H1 (cell line): ENCODE measurements at regions not wholly inside any gene's neighbourhood (a gene's known extent, or its start where the extent isn't known, plus 50 kb on each side); places are given as distances from the start of the nearest gene placed in this dataset.
A peak's percentile ranks its signal among the peaks of the same experiment; 100 is the strongest.

ENCODE experiments used
- CTCF ChIA-PET: fragments of 300-600 bp; sonication (Branson Sonifier 250); formaldehyde crosslinking; loops from one replicate; lab custom pipeline; 2021; ENCODE audit not compliant: partially characterized antibody; lab: Charles Lee
- POLR2A ChIA-PET: fragments of 300-600 bp; sonication (Branson Sonifier 250); formaldehyde crosslinking; loops from one replicate; lab custom pipeline; 2021; ENCODE audit warnings: inconsistent platforms; ENCODE audit not compliant: partially characterized antibody; lab: Charles Lee
- DNase-seq, 2 experiments: peaks; one replicate each; pipeline versions ENCODE4 v3.0.0 to v3.0.0-alpha.2; 2010 to 2022; ENCODE audit warnings: low spot score in 2 of 2, low read depth in 1 of 2, mixed read lengths in 1 of 2
- FAIRE-seq: peaks from 2 replicates; lab custom pipeline; 2011; peaks lifted over from hg19 to GRCh38; lab: Jason Lieb, UNC
- H2AFZ ChIP-seq: 2 replicates; pipeline ENCODE4 v1.8.1; 2012; ENCODE audit warnings: low read length, inconsistent platforms
- H2AK5ac ChIP-seq: 2 replicates; pipeline ENCODE4 v1.6.1; 2013; ENCODE audit warnings: low read depth, low read length
- H2BK120ac ChIP-seq: replicated peaks from 2 replicates; pipeline ENCODE3; 2013; ENCODE audit warnings: low read depth, low read length, inconsistent platforms
- H2BK12ac ChIP-seq: 2 replicates; pipeline ENCODE4 v1.6.1; 2013; ENCODE audit warnings: low read depth, low read length
- H2BK15ac ChIP-seq: 2 replicates; pipeline ENCODE4 v1.6.1; 2013; ENCODE audit warnings: low read length
- H2BK20ac ChIP-seq: 2 replicates; pipeline ENCODE4 v1.6.1; 2013; ENCODE audit warnings: low read length
- H2BK5ac ChIP-seq: 2 replicates; pipeline ENCODE4 v1.6.1; 2013; ENCODE audit warnings: low read depth, low read length
- H3K14ac ChIP-seq: 2 replicates; pipeline ENCODE4 v1.6.1; 2013; ENCODE audit warnings: inconsistent platforms; ENCODE audit not compliant: insufficient read length
- H3K18ac ChIP-seq: 2 replicates; pipeline ENCODE4 v1.6.1; 2013; ENCODE audit warnings: low read length; ENCODE audit errors: extremely low read depth
- H3K23ac ChIP-seq: 2 replicates; pipeline ENCODE4 v1.6.1; 2013; ENCODE audit warnings: inconsistent platforms; ENCODE audit not compliant: insufficient read length
- H3K23me2 ChIP-seq: 2 replicates; pipeline ENCODE4 v1.6.1; 2013; ENCODE audit warnings: low read depth, low read length
- H3K27ac ChIP-seq: 2 replicates; pipeline ENCODE4 v1.6.1; 2011; ENCODE audit warnings: low read depth, low read length, inconsistent platforms
- H3K27me3 ChIP-seq, 4 experiments: replicated peaks in 1 of 4; 1 replicate in 1 of 4; 2 replicates in 3 of 4; pipeline versions ENCODE4 v1.6.1 to v1.8.1; 2011 to 2013; ENCODE audit warnings: low read length in 3 of 4, mild to moderate bottlenecking in 3 of 4, inconsistent platforms in 2 of 4, mixed read lengths in 2 of 4, moderate library complexity in 1 of 4; ENCODE audit not compliant: control insufficient read depth in 3 of 4, insufficient read depth in 3 of 4; ENCODE audit errors: extremely low read depth in 1 of 4
- H3K36me3 ChIP-seq, 4 experiments: 2 replicates each; pipeline versions ENCODE4 v1.6.1 to v1.8.1; 2011 to 2013; ENCODE audit warnings: mild to moderate bottlenecking in 4 of 4, low read length in 3 of 4, moderate library complexity in 2 of 4, control low read depth in 1 of 4, inconsistent platforms in 1 of 4; ENCODE audit not compliant: insufficient read depth in 4 of 4, control insufficient read depth in 2 of 4
- H3K4ac ChIP-seq: replicated peaks from 2 replicates; pipeline ENCODE3; 2013; ENCODE audit warnings: low read length, low read depth, mixed read lengths, inconsistent platforms; ENCODE audit not compliant: insufficient read length
- H3K4me1 ChIP-seq, 4 experiments: replicated peaks in 1 of 4; 1 replicate in 1 of 4; 2 replicates in 3 of 4; pipeline versions ENCODE4 v1.6.1 to v1.8.1; 2011 to 2013; ENCODE audit warnings: low read length in 3 of 4, inconsistent platforms in 2 of 4, mixed read lengths in 1 of 4; ENCODE audit not compliant: insufficient read depth in 4 of 4, control insufficient read depth in 3 of 4
- H3K4me2 ChIP-seq, 2 experiments: 2 replicates each; pipeline versions ENCODE4 v1.6.1 to v1.8.1; 2011 to 2013; ENCODE audit warnings: low read depth in 2 of 2, low read length in 2 of 2, control low read depth in 1 of 2, inconsistent platforms in 1 of 2, mild to moderate bottlenecking in 1 of 2; ENCODE audit not compliant: insufficient read depth in 1 of 2
- H3K4me3 ChIP-seq, 4 experiments: fragments of 200-600, 300-600 bp in 1 of 4; sonication (generic), shearing (Covaris generic), sonication (Bioruptor Twin) in 1 of 4; 2 replicates each; pipeline versions ENCODE4 v1.5.1 to v1.8.1; 2011 to 2016; ENCODE audit warnings: low read length in 4 of 4, low read depth in 3 of 4, control low read depth in 2 of 4, inconsistent platforms in 2 of 4, mild to moderate bottlenecking in 2 of 4, mixed read lengths in 1 of 4, moderate library complexity in 1 of 4; ENCODE audit not compliant: insufficient read depth in 2 of 4; ENCODE audit errors: extremely low read depth in 1 of 4
- H3K56ac ChIP-seq: replicated peaks from 2 replicates; pipeline ENCODE3; 2013; ENCODE audit warnings: low read depth, mild to moderate bottlenecking, mixed read lengths, low read length, inconsistent platforms; ENCODE audit not compliant: insufficient read length
- H3K79me1 ChIP-seq: 2 replicates; pipeline ENCODE4 v1.6.1; 2013; ENCODE audit warnings: low read depth, low read length, control low read depth
- H3K79me2 ChIP-seq, 2 experiments: 2 replicates each; pipeline versions ENCODE4 v1.6.1 to v1.8.1; 2012 to 2013; ENCODE audit warnings: low read length in 2 of 2, mild to moderate bottlenecking in 2 of 2, inconsistent platforms in 1 of 2; ENCODE audit not compliant: insufficient read depth in 2 of 2, control insufficient read depth in 1 of 2
- H3K9ac ChIP-seq, 4 experiments: replicated peaks in 1 of 4; 1 replicate in 1 of 4; 2 replicates in 3 of 4; pipeline versions ENCODE4 v1.6.1 to v1.8.1; 2011 to 2013; ENCODE audit warnings: low read depth in 3 of 4, low read length in 3 of 4, control low read depth in 2 of 4, mild to moderate bottlenecking in 2 of 4, moderate library complexity in 2 of 4, inconsistent platforms in 1 of 4; ENCODE audit errors: extremely low read depth in 1 of 4
- H3K9me3 ChIP-seq, 2 experiments: 2 replicates each; pipeline versions ENCODE4 v1.6.1 to v1.8.1; 2012 to 2013; ENCODE audit warnings: mild to moderate bottlenecking in 2 of 2, moderate library complexity in 2 of 2, control low read depth in 1 of 2, inconsistent platforms in 1 of 2, low read depth in 1 of 2, low read length in 1 of 2, mixed read lengths in 1 of 2; ENCODE audit not compliant: insufficient read depth in 2 of 2
- H4K20me1 ChIP-seq, 2 experiments: replicated peaks in 1 of 2; 2 replicates each; pipeline versions ENCODE3 to v1.8.1; 2011 to 2013; ENCODE audit warnings: inconsistent platforms in 2 of 2, low read length in 2 of 2, mild to moderate bottlenecking in 1 of 2; ENCODE audit not compliant: insufficient read depth in 2 of 2, control insufficient read depth in 1 of 2
- H4K5ac ChIP-seq: 2 replicates; pipeline ENCODE4 v1.6.1; 2013; ENCODE audit warnings: low read length, low read depth, mixed read lengths, inconsistent platforms; ENCODE audit not compliant: insufficient read length
- H4K8ac ChIP-seq: 2 replicates; pipeline ENCODE4 v1.8.0; 2013; ENCODE audit warnings: mild to moderate bottlenecking, moderate library complexity, low read length, inconsistent platforms; ENCODE audit not compliant: insufficient read depth; ENCODE audit errors: extremely low read depth
- H4K91ac ChIP-seq: replicated peaks from 2 replicates; pipeline ENCODE3; 2013; ENCODE audit warnings: low read length, mixed read lengths, inconsistent platforms; ENCODE audit not compliant: insufficient read length
- JUND ChIP-seq: IDR thresholded peaks from 2 replicates; pipeline ENCODE4 v1.6.1; 2011; ENCODE audit warnings: mild to moderate bottlenecking, improper control_type of control experiment, low read length
- SP1 ChIP-seq: IDR thresholded peaks from 2 replicates; pipeline ENCODE4 v1.6.1; 2011; ENCODE audit warnings: low read depth, low read length
- WGBS, 2 experiments: shearing (Covaris generic) in 1 of 2; methylation state at CpG; one replicate each; pipeline versions ENCODE4 v1.1.6 to v1.1.7; 2013 to 2015; ENCODE audit warnings: low lambda C conversion rate in 2 of 2, mixed read lengths in 2 of 2, inconsistent platforms in 1 of 2, low coverage in 1 of 2, missing lambda C conversion rate in 1 of 2; ENCODE audit not compliant: insufficient replicate concordance in 2 of 2, insufficient coverage in 1 of 2, insufficient read length in 1 of 2; ENCODE audit errors: extremely low coverage in 1 of 2, missing lambda C conversion rate in 1 of 2; 5-methylcytosine and 5-hydroxymethylcytosine counted together

- Histone ChIP-seq H3K4ac (no peak overlapping the region), H3K4me1 (peaks cover 0 to 5% (median 0%) of the 10 kb centered on the region in 4 experiments; a peak in 2 of 7 replicates), H2AK5ac (peak overlapping the region; percentile 76; the same call in 1 of the 2 replicates), H3K56ac (no peak overlapping the region), H3K18ac (no peak overlapping the region), H2AFZ (no peak overlapping the region; the same call in 1 of the 2 replicates), H3K14ac (no peak overlapping the region), H4K91ac (no peak overlapping the region), H3K79me2 (no peaks in the 10 kb centered on the region), H2BK12ac (no peak overlapping the region), H3K9ac (no peak overlapping the region), H2BK20ac (no peak overlapping the region), H3K23me2 (no peaks in the 10 kb centered on the region), H2BK15ac (no peak overlapping the region), H2BK120ac (no peak overlapping the region), H3K36me3 (no peaks in the 10 kb centered on the region), H3K4me3 (no peak overlapping the region), H2BK5ac (no peak overlapping the region), H4K20me1 (no peaks in the 10 kb centered on the region), H3K27me3 (no peaks in the 10 kb centered on the region; a peak in 1 of 7 replicates), H3K79me1 (no peaks in the 10 kb centered on the region), H3K27ac (no peak overlapping the region), H4K8ac (no peak overlapping the region), H4K5ac (no peak overlapping the region), H3K23ac (no peak overlapping the region), H3K4me2 (no peak overlapping the region), H3K9me3 (no peaks in the 10 kb centered on the region)
- no peak for TF ChIP-seq JUND
- TF ChIP-seq SP1 = no peak
- ChIA-PET CTCF (interaction anchor here (0.6 to 1.6 kb wide), 2 partner anchors 14 to 61 kb away, joined by 3 to 8 read pairs; no protein-coding TSS in a partner anchor), POLR2A (no interaction called here)
- DNase-seq = no peak
- 89% methylated on average over 5 of the region's 5 CpGs; no CpG with 5 or more reads in 1 of the 2 experiments for WGBS, 2 experiments
- FAIRE-seq = no peak
These were observed 215.1 kb downstream of the STK31 start for GRCh38 chr7:23925088-23925487.
